ENCODE measurements at regions not wholly inside any gene's neighbourhood (a gene's known extent, or its start where the extent isn't known, plus 50 kb on each side); places are given as distances from the start of the nearest gene placed in this dataset.

DNA sequence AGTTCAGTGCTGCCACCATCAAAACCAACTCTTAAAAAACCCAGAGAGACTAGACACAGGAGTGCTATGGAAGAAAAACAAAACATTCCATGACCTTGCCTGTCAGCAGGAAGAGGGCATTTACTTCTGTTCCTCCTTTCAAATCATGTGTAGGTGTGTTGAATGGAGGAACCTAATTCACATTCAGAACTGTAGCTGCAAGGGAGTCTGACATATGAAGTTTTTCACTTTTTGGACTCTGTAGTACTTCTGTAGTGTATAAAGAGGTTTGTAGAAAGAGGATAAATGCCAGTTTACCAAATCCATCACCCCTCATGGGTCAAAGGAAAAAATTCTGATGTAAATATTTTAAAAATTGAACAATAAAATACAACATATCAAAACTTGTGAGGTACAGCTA is 51.1 kb upstream of the SYPL1 start (continued):
- TF ChIP-seq, protein P1, sequence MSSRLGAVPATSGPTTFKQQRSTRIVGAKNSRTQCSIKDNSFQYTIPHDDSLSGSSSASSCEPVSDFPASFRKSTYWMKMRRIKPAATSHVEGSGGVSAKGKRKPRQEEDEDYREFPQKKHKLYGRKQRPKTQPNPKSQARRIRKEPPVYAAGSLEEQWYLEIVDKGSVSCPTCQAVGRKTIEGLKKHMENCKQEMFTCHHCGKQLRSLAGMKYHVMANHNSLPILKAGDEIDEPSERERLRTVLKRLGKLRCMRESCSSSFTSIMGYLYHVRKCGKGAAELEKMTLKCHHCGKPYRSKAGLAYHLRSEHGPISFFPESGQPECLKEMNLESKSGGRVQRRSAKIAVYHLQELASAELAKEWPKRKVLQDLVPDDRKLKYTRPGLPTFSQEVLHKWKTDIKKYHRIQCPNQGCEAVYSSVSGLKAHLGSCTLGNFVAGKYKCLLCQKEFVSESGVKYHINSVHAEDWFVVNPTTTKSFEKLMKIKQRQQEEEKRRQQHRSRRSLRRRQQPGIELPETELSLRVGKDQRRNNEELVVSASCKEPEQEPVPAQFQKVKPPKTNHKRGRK (CRISPR knock-in tag; IDR thresholded peaks at IDR 0.05; ENCODE audit: borderline replicate concordance): no peak
- TF ChIP-seq ATF1 (CRISPR knock-in tag; IDR thresholded peaks at IDR 0.05) (no peak), ZNF121 (CRISPR knock-in tag; IDR thresholded peaks at IDR 0.05) (no peak), ZNF263 (CRISPR knock-in tag; IDR thresholded peaks at IDR 0.05; ENCODE audit: low read depth) (no peak), TCF7 (CRISPR knock-in tag; IDR thresholded peaks at IDR 0.05; ENCODE audit: low read depth) (no peak)
- TF ChIP-seq, protein P2, sequence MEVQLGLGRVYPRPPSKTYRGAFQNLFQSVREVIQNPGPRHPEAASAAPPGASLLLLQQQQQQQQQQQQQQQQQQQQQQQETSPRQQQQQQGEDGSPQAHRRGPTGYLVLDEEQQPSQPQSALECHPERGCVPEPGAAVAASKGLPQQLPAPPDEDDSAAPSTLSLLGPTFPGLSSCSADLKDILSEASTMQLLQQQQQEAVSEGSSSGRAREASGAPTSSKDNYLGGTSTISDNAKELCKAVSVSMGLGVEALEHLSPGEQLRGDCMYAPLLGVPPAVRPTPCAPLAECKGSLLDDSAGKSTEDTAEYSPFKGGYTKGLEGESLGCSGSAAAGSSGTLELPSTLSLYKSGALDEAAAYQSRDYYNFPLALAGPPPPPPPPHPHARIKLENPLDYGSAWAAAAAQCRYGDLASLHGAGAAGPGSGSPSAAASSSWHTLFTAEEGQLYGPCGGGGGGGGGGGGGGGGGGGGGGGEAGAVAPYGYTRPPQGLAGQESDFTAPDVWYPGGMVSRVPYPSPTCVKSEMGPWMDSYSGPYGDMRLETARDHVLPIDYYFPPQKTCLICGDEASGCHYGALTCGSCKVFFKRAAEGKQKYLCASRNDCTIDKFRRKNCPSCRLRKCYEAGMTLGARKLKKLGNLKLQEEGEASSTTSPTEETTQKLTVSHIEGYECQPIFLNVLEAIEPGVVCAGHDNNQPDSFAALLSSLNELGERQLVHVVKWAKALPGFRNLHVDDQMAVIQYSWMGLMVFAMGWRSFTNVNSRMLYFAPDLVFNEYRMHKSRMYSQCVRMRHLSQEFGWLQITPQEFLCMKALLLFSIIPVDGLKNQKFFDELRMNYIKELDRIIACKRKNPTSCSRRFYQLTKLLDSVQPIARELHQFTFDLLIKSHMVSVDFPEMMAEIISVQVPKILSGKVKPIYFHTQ (CRISPR knock-in tag; IDR thresholded peaks at IDR 0.05): no peak
- TF ChIP-seq, protein P3, sequence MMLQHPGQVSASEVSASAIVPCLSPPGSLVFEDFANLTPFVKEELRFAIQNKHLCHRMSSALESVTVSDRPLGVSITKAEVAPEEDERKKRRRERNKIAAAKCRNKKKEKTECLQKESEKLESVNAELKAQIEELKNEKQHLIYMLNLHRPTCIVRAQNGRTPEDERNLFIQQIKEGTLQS (CRISPR knock-in tag; conservative IDR thresholded peaks at IDR 0.05): no peak

Measured in WTC11 (cell line).